GM13977 (cell line): ENCODE measurements at regions not wholly inside any gene's neighbourhood (a gene's known extent, or its start where the extent isn't known, plus 50 kb on each side); places are given as distances from the start of the nearest gene placed in this dataset.

ENCODE experiments used
- DNase-seq: peaks from one replicate; pipeline ENCODE4 v3.0.0; 2012; ENCODE audit warnings: low spot score
- in situ Hi-C: fragments of 300-500 bp; cut with MboI; formaldehyde crosslinking; loops from one replicate; pipeline ENCODE4 v1.12.0; 2022; ENCODE audit warnings: low sequenced_read_pairs, low pct_unique_long_range_greater_than_20kb, mixed read lengths, inconsistent platforms; ENCODE audit not compliant: unreplicated experiment
- TF ChIP-seq, protein P1 (sequence below): IDR thresholded peaks from 2 replicates; pipeline ENCODE4 v1.5.1; 2012; ENCODE audit warnings: mild to moderate bottlenecking, control low read depth; ENCODE audit not compliant: insufficient read depth; ENCODE audit errors: extremely low read depth, missing control alignments

DNA sequence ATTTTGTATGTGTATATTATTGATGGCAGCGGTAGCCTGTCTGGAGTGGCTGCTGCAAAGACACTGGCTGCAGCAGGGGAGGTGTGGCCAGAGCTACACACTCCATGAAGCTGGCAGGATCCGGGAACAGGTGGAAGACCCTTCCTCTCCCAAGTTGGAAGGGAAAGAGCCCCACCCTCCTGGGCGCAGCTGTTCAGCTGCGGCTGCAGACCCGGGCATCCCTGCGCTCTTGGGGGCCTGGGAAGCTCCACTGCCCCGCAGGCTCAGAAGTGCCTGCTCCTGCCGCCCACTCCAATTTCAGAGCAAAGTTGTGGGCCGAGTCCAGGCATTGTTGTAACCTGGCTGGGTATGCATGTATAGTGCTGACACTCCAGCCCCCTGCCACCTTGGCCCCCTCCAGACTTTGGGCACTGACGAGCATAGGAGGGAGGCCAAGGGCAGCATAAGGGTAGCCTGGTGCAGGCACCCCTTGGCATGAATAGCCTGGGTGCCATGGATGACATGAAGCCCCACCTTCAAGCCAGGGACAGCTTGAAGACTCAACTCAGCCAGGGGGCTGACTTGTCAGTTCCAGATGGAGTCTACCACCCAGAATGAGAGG lies 90.7 kb upstream of the TMEM168 start:
- DNase-seq: no peak
- TF ChIP-seq, protein P1, sequence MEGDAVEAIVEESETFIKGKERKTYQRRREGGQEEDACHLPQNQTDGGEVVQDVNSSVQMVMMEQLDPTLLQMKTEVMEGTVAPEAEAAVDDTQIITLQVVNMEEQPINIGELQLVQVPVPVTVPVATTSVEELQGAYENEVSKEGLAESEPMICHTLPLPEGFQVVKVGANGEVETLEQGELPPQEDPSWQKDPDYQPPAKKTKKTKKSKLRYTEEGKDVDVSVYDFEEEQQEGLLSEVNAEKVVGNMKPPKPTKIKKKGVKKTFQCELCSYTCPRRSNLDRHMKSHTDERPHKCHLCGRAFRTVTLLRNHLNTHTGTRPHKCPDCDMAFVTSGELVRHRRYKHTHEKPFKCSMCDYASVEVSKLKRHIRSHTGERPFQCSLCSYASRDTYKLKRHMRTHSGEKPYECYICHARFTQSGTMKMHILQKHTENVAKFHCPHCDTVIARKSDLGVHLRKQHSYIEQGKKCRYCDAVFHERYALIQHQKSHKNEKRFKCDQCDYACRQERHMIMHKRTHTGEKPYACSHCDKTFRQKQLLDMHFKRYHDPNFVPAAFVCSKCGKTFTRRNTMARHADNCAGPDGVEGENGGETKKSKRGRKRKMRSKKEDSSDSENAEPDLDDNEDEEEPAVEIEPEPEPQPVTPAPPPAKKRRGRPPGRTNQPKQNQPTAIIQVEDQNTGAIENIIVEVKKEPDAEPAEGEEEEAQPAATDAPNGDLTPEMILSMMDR: no peak
- in situ Hi-C loops: loop anchor here (25.0 kb wide), 2 partner anchors 344 to 1144 kb away; no protein-coding TSS in a partner anchor

DNA sequence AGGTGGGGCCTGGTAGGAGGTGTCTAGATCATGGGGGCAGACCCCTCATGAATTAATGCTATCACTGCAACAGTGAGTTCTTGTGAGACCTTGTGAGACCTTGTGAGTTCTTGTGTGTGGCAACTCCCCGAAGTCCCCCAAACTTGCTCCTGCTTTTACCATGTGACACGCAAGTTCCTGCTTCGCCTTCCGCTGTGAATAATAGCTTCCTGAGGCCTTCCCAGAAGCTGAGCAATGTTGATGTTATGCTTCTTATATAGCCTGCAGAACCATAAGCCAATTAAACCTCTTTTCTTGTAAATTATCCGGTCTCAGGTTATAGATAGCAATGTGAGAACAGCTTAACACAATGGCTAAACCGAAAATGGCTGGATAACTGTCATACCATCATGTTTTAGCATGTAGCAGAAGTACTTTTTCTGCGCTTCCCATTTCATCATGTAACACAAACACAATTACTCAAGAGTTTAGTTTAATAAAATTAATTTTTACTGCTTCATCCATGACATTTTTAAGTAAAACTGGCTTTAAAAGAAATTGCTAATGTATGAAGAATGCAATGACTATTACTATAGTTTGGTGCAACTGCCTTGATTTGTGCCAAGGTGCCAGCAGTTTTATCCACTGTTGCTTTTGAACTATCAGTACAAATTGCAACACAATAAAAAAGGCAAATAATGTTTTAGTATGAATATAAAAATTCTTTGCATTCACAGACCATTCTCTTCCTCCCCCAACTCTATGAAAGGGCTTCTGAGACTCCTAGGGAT lies 87.7 kb upstream of the TMEM168 start:
- in situ Hi-C loops: loop anchor here (25.0 kb wide), 2 partner anchors 341 to 1141 kb away; no protein-coding TSS in a partner anchor
- TF ChIP-seq, protein P1: no peak
- DNase-seq: no peak

- TF ChIP-seq, protein P1: no peak
- no peak for DNase-seq
- in situ Hi-C loops: loop anchor here (25.0 kb wide), 2 partner anchors 340 to 1140 kb away; no protein-coding TSS in a partner anchor
Observed at GRCh38 chr7:112876877-112877276, 86.7 kb upstream of the TMEM168 start.

DNA sequence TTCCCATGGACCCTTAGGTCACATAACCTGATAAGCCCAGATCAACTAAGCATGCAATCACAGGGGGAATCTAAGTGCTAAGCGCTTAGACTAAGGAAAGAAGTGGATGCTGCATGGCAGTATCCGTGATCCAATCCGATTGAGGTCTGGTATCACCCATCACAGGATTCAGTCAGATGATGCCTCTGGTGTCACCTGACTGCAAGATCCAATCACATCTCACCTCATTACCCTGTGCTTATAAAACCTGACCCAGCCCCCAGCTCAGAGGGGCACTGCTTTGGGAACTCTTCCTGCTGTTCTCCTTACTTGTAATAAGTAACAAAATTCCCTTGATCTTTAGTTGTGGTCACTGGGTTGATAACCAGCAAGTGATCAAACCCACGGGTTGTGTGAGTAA lies 84.7 kb upstream of the TMEM168 start:
- TF ChIP-seq, protein P1: no peak
- in situ Hi-C loops: loop anchor here (25.0 kb wide), 2 partner anchors 338 to 1138 kb away; no protein-coding TSS in a partner anchor
- no peak for DNase-seq

DNA sequence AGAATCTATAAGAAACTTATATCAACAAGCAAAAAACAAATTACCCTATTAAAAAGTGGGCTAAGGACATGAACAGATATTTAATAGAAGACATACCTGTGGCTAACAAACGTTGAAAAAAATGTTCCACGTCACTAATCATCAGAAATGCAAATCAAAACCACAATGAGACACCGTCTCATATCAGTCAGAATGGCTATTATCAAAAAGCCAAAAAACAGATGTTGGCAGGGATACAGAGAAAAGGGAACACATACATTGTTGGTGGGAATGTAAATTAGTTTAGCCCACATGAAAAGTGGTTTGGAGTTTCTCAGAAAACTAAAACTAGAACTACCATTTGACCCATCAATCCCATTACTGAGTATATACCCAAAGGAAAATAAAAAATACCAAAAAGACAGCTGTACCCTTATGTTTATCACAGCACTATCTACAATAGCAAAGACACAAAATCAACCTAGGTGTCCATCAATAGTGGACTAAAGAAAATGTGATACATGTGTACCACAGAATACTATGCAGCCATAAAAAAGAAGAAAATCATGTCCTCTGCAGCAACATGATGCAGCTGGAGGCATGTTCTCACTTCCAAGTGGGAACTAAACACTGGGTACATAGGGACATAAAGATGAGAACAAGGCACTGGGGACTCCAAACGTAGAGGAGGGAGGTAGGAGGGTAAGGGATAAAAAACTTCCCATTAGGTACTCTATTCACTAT lies 83.8 kb upstream of the TMEM168 start:
- in situ Hi-C loops: no loop called here
- TF ChIP-seq, protein P1: no peak
- DNase-seq: no peak

GRCh38 chr7:112869111-112869774 lies 79.0 kb upstream of the TMEM168 start:
- DNase-seq: peak; percentile 24
- in situ Hi-C loops: no loop called here
- TF ChIP-seq, protein P1: peak; percentile 88
